ENCODE measurements at regions not wholly inside any gene's neighbourhood (a gene's known extent, or its start where the extent isn't known, plus 50 kb on each side); places are given as distances from the start of the nearest gene placed in this dataset.

DNA sequence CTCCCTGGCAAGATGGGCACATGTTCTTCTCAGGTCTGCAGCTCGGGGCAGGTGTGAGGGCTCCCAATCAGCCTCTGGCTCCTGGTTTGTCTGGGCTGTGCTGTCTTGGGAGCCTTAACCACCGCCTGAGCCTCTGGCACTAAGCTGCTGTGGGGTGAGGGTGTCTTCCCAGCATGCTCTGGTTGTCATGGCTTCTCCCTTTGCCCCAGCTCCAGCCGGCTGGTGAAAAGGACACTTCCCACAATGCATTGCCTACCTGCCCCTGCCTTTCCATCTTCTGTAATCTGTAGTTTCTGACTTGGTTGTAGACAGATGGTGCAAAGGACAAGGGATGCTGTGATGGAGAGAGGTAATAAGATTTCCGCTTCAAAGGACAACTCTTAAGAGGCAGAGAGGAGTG lies 295.3 kb downstream of the TLE3 start:
- no peak overlapping the region for H3K4me2 ChIP-seq (ENCODE audit: low read depth, low read length)
- no peaks in the 10 kb centered on the region for H3F3A ChIP-seq (ENCODE audit: insufficient read depth, low read length)
- no peak for TF ChIP-seq EZH2 (optimal IDR thresholded peaks at IDR 0.05; ENCODE audit: low read depth, low read length)
- TF ChIP-seq EZH2phosphoT487 (IDR thresholded peaks at IDR 0.05; ENCODE audit: low read length), result no peak
- TF ChIP-seq, protein P1, sequence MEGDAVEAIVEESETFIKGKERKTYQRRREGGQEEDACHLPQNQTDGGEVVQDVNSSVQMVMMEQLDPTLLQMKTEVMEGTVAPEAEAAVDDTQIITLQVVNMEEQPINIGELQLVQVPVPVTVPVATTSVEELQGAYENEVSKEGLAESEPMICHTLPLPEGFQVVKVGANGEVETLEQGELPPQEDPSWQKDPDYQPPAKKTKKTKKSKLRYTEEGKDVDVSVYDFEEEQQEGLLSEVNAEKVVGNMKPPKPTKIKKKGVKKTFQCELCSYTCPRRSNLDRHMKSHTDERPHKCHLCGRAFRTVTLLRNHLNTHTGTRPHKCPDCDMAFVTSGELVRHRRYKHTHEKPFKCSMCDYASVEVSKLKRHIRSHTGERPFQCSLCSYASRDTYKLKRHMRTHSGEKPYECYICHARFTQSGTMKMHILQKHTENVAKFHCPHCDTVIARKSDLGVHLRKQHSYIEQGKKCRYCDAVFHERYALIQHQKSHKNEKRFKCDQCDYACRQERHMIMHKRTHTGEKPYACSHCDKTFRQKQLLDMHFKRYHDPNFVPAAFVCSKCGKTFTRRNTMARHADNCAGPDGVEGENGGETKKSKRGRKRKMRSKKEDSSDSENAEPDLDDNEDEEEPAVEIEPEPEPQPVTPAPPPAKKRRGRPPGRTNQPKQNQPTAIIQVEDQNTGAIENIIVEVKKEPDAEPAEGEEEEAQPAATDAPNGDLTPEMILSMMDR (IDR thresholded peaks at IDR 0.05; ENCODE audit: low read length), result no peak
- H3K79me2 ChIP-seq (ENCODE audit: low read length), result no peaks in the 10 kb centered on the region
- no peaks in the 10 kb centered on the region for H3K9me3 ChIP-seq (replicated peaks; ENCODE audit: insufficient read depth, low read length)
- H3K9me2 ChIP-seq (replicated peaks; ENCODE audit: insufficient read depth, low read length), result no peaks in the 10 kb centered on the region
- no peak for DNase-seq
- no peaks in the 10 kb centered on the region for H4K20me1 ChIP-seq (ENCODE audit: insufficient read depth, low read length)
- no peak overlapping the region for H3K27ac ChIP-seq (ENCODE audit: low read length)
- no peak overlapping the region for H3K9ac ChIP-seq (ENCODE audit: low read length)
- H3K36me3 ChIP-seq (replicated peaks; ENCODE audit: insufficient read depth, low read length), result no peaks in the 10 kb centered on the region
- H3K4me3 ChIP-seq (ENCODE audit: low read length), result no peak overlapping the region
- no peaks in the 10 kb centered on the region for H3K4me1 ChIP-seq (ENCODE audit: low read length)
- H3K27me3 ChIP-seq (replicated peaks; ENCODE audit: insufficient read depth, low read length), result no peaks in the 10 kb centered on the region
- no peak overlapping the region for H2AFZ ChIP-seq (ENCODE audit: low read length)

DNA sequence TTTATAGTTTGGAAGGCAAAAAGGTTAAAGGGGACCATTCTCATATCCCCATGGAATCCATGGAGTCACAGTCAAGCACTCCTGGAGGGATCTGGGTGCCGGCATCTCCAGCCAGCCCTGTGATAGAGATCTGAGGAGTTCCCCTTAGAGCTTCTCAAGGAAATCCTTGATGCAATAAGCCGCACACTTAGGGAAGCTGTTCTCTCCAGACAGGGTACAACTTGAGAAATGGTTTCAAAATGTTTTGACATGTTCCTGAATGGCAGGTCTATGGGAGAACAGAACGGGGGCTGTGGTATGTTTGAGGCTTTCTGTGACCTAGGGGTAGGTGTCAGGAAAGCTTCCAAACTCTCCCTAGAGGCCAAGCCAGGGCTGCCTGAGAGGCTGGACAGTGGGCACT lies 292.9 kb downstream of the TLE3 start:
- no peaks in the 10 kb centered on the region for H4K20me1 ChIP-seq (ENCODE audit: insufficient read depth, low read length)
- no peaks in the 10 kb centered on the region for H3K36me3 ChIP-seq (replicated peaks; ENCODE audit: insufficient read depth, low read length)
- no peak overlapping the region for H2AFZ ChIP-seq (ENCODE audit: low read length)
- H3K79me2 ChIP-seq (ENCODE audit: low read length), result no peaks in the 10 kb centered on the region
- H3K9me3 ChIP-seq (replicated peaks; ENCODE audit: insufficient read depth, low read length), result no peaks in the 10 kb centered on the region
- no peak overlapping the region for H3K9ac ChIP-seq (ENCODE audit: low read length)
- no peaks in the 10 kb centered on the region for H3K9me2 ChIP-seq (replicated peaks; ENCODE audit: insufficient read depth, low read length)
- no peaks in the 10 kb centered on the region for H3K27me3 ChIP-seq (replicated peaks; ENCODE audit: insufficient read depth, low read length)
- no peaks in the 10 kb centered on the region for H3F3A ChIP-seq (ENCODE audit: insufficient read depth, low read length)
- H3K27ac ChIP-seq (ENCODE audit: low read length), result no peak overlapping the region
- no peaks in the 10 kb centered on the region for H3K4me1 ChIP-seq (ENCODE audit: low read length)
- no peak overlapping the region for H3K4me2 ChIP-seq (ENCODE audit: low read depth, low read length)
- TF ChIP-seq EZH2phosphoT487 (IDR thresholded peaks at IDR 0.05; ENCODE audit: low read length) (no peak), EZH2 (optimal IDR thresholded peaks at IDR 0.05; ENCODE audit: low read depth, low read length) (no peak)
- TF ChIP-seq, protein P1 (IDR thresholded peaks at IDR 0.05; ENCODE audit: low read length), result no peak
- H3K4me3 ChIP-seq (ENCODE audit: low read length), result no peak overlapping the region
- no peak for DNase-seq

DNA sequence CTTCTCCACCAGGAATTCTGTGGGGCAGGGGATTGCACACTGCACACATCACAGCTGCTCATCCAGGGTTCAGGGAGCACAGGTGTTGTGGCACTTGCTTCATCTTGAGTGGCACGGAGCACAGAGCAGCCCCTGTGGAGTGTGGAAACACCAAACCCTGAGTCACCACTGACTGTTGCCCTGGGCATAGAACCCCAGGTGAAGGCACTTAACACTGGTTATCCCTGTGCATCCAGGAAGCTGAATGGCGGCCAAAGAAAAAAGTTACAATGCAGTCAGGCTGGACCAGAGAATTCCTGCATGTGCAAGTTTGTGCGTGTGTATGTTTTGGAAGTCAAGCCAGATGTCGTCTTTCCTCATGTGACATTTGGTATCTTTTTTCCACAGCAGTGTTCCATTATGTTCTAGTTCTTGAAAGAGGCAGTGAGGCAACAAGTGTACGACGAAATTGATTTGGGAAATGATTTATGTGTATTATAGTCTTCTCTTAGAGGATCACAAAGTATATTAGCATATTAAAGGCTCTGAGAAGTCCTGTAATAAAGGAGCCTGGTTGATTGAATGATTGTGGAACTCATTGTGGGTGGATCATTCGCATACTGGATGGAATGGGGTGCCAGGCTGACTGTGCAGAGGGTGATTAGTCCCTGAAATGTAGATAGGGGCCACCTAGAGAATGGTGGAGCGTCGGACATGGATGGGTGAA lies 292.3 kb downstream of the TLE3 start:
- H3K27ac ChIP-seq (ENCODE audit: low read length), result no peak overlapping the region
- no peaks in the 10 kb centered on the region for H3K9me3 ChIP-seq (replicated peaks; ENCODE audit: insufficient read depth, low read length)
- no peaks in the 10 kb centered on the region for H3K36me3 ChIP-seq (replicated peaks; ENCODE audit: insufficient read depth, low read length)
- no peak for DNase-seq
- H3K4me3 ChIP-seq (ENCODE audit: low read length), result no peak overlapping the region
- H3F3A ChIP-seq (ENCODE audit: insufficient read depth, low read length), result no peaks in the 10 kb centered on the region
- no peaks in the 10 kb centered on the region for H3K27me3 ChIP-seq (replicated peaks; ENCODE audit: insufficient read depth, low read length)
- no peak overlapping the region for H2AFZ ChIP-seq (ENCODE audit: low read length)
- no peaks in the 10 kb centered on the region for H3K79me2 ChIP-seq (ENCODE audit: low read length)
- TF ChIP-seq EZH2 (optimal IDR thresholded peaks at IDR 0.05; ENCODE audit: low read depth, low read length) (no peak), EZH2phosphoT487 (IDR thresholded peaks at IDR 0.05; ENCODE audit: low read length) (no peak)
- TF ChIP-seq, protein P1 (IDR thresholded peaks at IDR 0.05; ENCODE audit: low read length), result no peak
- H3K9ac ChIP-seq (ENCODE audit: low read length), result no peak overlapping the region
- H4K20me1 ChIP-seq (ENCODE audit: insufficient read depth, low read length), result no peaks in the 10 kb centered on the region
- no peaks in the 10 kb centered on the region for H3K4me1 ChIP-seq (ENCODE audit: low read length)
- H3K4me2 ChIP-seq (ENCODE audit: low read depth, low read length), result no peak overlapping the region
- no peaks in the 10 kb centered on the region for H3K9me2 ChIP-seq (replicated peaks; ENCODE audit: insufficient read depth, low read length)

All from MM.1S (cell line).